ENCODE measurements at regions not wholly inside any gene's neighbourhood (a gene's known extent, or its start where the extent isn't known, plus 50 kb on each side); places are given as distances from the start of the nearest gene placed in this dataset.

DNA sequence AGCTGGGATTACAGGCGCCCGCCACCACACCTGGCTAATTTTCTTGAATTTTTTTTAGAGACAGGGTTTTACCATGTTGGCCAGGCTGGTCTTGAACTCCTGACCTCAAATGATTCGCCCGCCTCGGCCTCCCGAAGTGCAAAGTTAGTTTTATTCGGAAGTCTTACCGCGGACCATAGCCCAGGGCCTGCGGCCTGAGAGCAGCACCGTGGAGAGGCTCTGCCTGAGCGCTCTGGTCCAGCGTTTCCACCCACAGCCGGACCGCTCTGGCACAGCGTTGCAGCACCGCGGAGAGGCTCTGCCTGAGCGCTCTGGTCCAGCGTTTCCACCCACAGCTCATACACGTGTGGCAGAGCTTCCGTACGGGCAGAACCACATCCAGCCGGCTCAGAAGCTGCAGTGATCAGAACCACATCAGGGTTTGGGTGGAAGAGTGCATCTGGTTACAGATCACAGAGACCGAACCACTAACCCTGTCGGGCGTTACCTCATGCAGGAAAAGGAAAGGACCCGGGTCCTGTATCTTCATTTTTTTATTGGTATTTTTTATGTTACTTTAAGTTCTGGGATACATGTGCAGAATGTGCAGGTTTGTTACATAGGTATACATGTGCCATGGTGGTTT lies 102.4 kb upstream of the SOX1 start:
- TF ChIP-seq MAFK (IDR thresholded peaks at IDR 0.05; ENCODE audit: partially characterized antibody) (no peak), EP300 (IDR thresholded peaks at IDR 0.05) (no peak), RFX5 (IDR thresholded peaks at IDR 0.05) (no peak), CTCF (IDR thresholded peaks at IDR 0.05) (no peak), JUNB (IDR thresholded peaks at IDR 0.05) (no peak), POLR2A (IDR thresholded peaks at IDR 0.05; ENCODE audit: low read length) (no peak), SREBF2 (IDR thresholded peaks at IDR 0.05) (no peak), JUN (IDR thresholded peaks at IDR 0.05) (no peak), KDM5A (IDR thresholded peaks at IDR 0.05) (no peak), CEBPB (IDR thresholded peaks at IDR 0.05) (no peak)
- TF ChIP-seq, protein P1, sequence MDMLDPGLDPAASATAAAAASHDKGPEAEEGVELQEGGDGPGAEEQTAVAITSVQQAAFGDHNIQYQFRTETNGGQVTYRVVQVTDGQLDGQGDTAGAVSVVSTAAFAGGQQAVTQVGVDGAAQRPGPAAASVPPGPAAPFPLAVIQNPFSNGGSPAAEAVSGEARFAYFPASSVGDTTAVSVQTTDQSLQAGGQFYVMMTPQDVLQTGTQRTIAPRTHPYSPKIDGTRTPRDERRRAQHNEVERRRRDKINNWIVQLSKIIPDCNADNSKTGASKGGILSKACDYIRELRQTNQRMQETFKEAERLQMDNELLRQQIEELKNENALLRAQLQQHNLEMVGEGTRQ (IDR thresholded peaks at IDR 0.05), result no peak
- TF ChIP-seq, protein P2, sequence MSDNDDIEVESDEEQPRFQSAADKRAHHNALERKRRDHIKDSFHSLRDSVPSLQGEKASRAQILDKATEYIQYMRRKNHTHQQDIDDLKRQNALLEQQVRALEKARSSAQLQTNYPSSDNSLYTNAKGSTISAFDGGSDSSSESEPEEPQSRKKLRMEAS (IDR thresholded peaks at IDR 0.05), result no peak

Data from A549 (cell line).